Lower leg skin (tissue), 3 donors: ENCODE measurements at regions not wholly inside any gene's neighbourhood (a gene's known extent, or its start where the extent isn't known, plus 50 kb on each side); places are given as distances from the start of the nearest gene placed in this dataset.

ENCODE experiments used
- CTCF ChIP-seq, 3 donors: fragments of 450-650 bp; IDR thresholded peaks; one replicate each; pipeline ENCODE4 v1.5.1; 2016; ENCODE audit warnings: antibody characterized with exemption in 3 of 3, mild to moderate bottlenecking in 3 of 3, moderate library complexity in 2 of 3
- POLR2A ChIP-seq, 2 donors: fragments of 450-650 bp; IDR thresholded peaks; one replicate each; pipeline ENCODE4 v1.6.1; 2016 to 2017; ENCODE audit warnings: antibody characterized with exemption in 2 of 2, mild to moderate bottlenecking in 1 of 2, moderate library complexity in 1 of 2

GRCh38 chr16:21336231-21336630, 58.1 kb upstream of the CRYM start:
- TF ChIP-seq CTCF (IDR thresholded peaks at IDR 0.05) = no peak
- no peak for TF ChIP-seq POLR2A (IDR thresholded peaks at IDR 0.05)
